IPS-18a (cell line): ENCODE measurements at regions not wholly inside any gene's neighbourhood (a gene's known extent, or its start where the extent isn't known, plus 50 kb on each side); places are given as distances from the start of the nearest gene placed in this dataset.

ENCODE experiments used
- H3K27ac ChIP-seq: one replicate; pipeline ENCODE4 v1.5.1; 2013; ENCODE audit warnings: low read length
- H3K27me3 ChIP-seq: one replicate; pipeline ENCODE4 v1.6.1; 2013; ENCODE audit warnings: mild to moderate bottlenecking, low read length; ENCODE audit not compliant: control insufficient read depth, insufficient read depth
- H3K36me3 ChIP-seq: one replicate; pipeline ENCODE4 v1.6.1; 2013; ENCODE audit warnings: low read depth, low read length; ENCODE audit not compliant: control insufficient read depth
- H3K4me1 ChIP-seq: one replicate; pipeline ENCODE4 v1.6.1; 2013; ENCODE audit warnings: low read depth, low read length; ENCODE audit not compliant: control insufficient read depth
- H3K4me3 ChIP-seq: one replicate; pipeline ENCODE4 v1.5.1; 2013; ENCODE audit warnings: low read length
- H3K9ac ChIP-seq: one replicate; pipeline ENCODE4 v1.6.1; 2013; ENCODE audit warnings: mild to moderate bottlenecking, low read length, moderate library complexity
- H3K9me3 ChIP-seq: one replicate; pipeline ENCODE4 v1.6.1; 2013; ENCODE audit warnings: low read depth, low read length; ENCODE audit not compliant: control insufficient read depth

GRCh38 chr6:71035871-71036270, 79.0 kb upstream of the B3GAT2 start:
- Histone ChIP-seq H3K9ac (no peak overlapping the region), H3K4me1 (no peaks in the 10 kb centered on the region), H3K4me3 (no peak overlapping the region), H3K27ac (no peak overlapping the region), H3K36me3 (no peaks in the 10 kb centered on the region), H3K9me3 (no peaks in the 10 kb centered on the region), H3K27me3 (no peaks in the 10 kb centered on the region)

- no peaks in the 10 kb centered on the region for H3K4me1 ChIP-seq
- H3K9ac ChIP-seq, result no peak overlapping the region
- H3K36me3 ChIP-seq, result no peaks in the 10 kb centered on the region
- H3K27me3 ChIP-seq, result no peaks in the 10 kb centered on the region
- H3K9me3 ChIP-seq, result no peaks in the 10 kb centered on the region
- no peak overlapping the region for H3K27ac ChIP-seq
- H3K4me3 ChIP-seq, result no peak overlapping the region
Observed at GRCh38 chr6:71038711-71039344, 82.0 kb upstream of the B3GAT2 start.

- Histone ChIP-seq H3K9me3 (no peaks in the 10 kb centered on the region), H3K9ac (no peak overlapping the region), H3K27ac (no peak overlapping the region), H3K4me1 (no peaks in the 10 kb centered on the region), H3K4me3 (no peak overlapping the region), H3K36me3 (no peaks in the 10 kb centered on the region), H3K27me3 (no peaks in the 10 kb centered on the region)
Observed at GRCh38 chr6:71040043-71040442, 83.2 kb upstream of the B3GAT2 start.

GRCh38 chr6:71040841-71041240, 84.0 kb upstream of the B3GAT2 start:
- Histone ChIP-seq H3K4me1 (no peaks in the 10 kb centered on the region), H3K9ac (no peak overlapping the region), H3K9me3 (no peaks in the 10 kb centered on the region), H3K27ac (no peak overlapping the region), H3K27me3 (no peaks in the 10 kb centered on the region), H3K4me3 (no peak overlapping the region), H3K36me3 (no peaks in the 10 kb centered on the region)

GRCh38 chr6:71043902-71044301, 87.0 kb upstream of the B3GAT2 start:
- no peak overlapping the region for H3K9ac ChIP-seq
- no peak overlapping the region for H3K4me3 ChIP-seq
- H3K27ac ChIP-seq, result no peak overlapping the region
- H3K27me3 ChIP-seq, result no peaks in the 10 kb centered on the region
- H3K9me3 ChIP-seq, result no peaks in the 10 kb centered on the region
- no peaks in the 10 kb centered on the region for H3K4me1 ChIP-seq
- no peaks in the 10 kb centered on the region for H3K36me3 ChIP-seq

GRCh38 chr6:71044753-71045152, 87.9 kb upstream of the B3GAT2 start:
- no peaks in the 10 kb centered on the region for H3K36me3 ChIP-seq
- H3K4me3 ChIP-seq, result no peak overlapping the region
- no peaks in the 10 kb centered on the region for H3K27me3 ChIP-seq
- no peak overlapping the region for H3K9ac ChIP-seq
- no peak overlapping the region for H3K27ac ChIP-seq
- no peaks in the 10 kb centered on the region for H3K4me1 ChIP-seq
- H3K9me3 ChIP-seq, result no peaks in the 10 kb centered on the region

GRCh38 chr6:71045296-71045695, 88.4 kb upstream of the B3GAT2 start:
- Histone ChIP-seq H3K4me3 (no peak overlapping the region), H3K9me3 (no peaks in the 10 kb centered on the region), H3K4me1 (no peaks in the 10 kb centered on the region), H3K27ac (no peak overlapping the region), H3K27me3 (no peaks in the 10 kb centered on the region), H3K9ac (no peak overlapping the region), H3K36me3 (no peaks in the 10 kb centered on the region)

- H3K9me3 ChIP-seq, result no peaks in the 10 kb centered on the region
- H3K36me3 ChIP-seq, result no peaks in the 10 kb centered on the region
- no peak overlapping the region for H3K9ac ChIP-seq
- no peaks in the 10 kb centered on the region for H3K27me3 ChIP-seq
- H3K4me1 ChIP-seq, result no peaks in the 10 kb centered on the region
- H3K4me3 ChIP-seq, result no peak overlapping the region
- H3K27ac ChIP-seq, result no peak overlapping the region
Observed at GRCh38 chr6:71047417-71047816, 90.6 kb upstream of the B3GAT2 start.

GRCh38 chr6:71048320-71049164, 91.7 kb upstream of the B3GAT2 start:
- H3K4me1 ChIP-seq, result no peaks in the 10 kb centered on the region
- no peaks in the 10 kb centered on the region for H3K27me3 ChIP-seq
- no peaks in the 10 kb centered on the region for H3K36me3 ChIP-seq
- H3K9ac ChIP-seq, result no peak overlapping the region
- no peak overlapping the region for H3K27ac ChIP-seq
- no peak overlapping the region for H3K4me3 ChIP-seq
- H3K9me3 ChIP-seq, result no peaks in the 10 kb centered on the region

- Histone ChIP-seq H3K9me3 (no peaks in the 10 kb centered on the region), H3K4me3 (no peak overlapping the region), H3K27me3 (no peaks in the 10 kb centered on the region), H3K9ac (no peak overlapping the region), H3K4me1 (no peaks in the 10 kb centered on the region), H3K36me3 (no peaks in the 10 kb centered on the region), H3K27ac (no peak overlapping the region)
Observed at GRCh38 chr6:71049198-71049770, 92.4 kb upstream of the B3GAT2 start.

- no peak overlapping the region for H3K27ac ChIP-seq
- no peaks in the 10 kb centered on the region for H3K4me1 ChIP-seq
- H3K9ac ChIP-seq, result no peak overlapping the region
- H3K36me3 ChIP-seq, result no peaks in the 10 kb centered on the region
- no peaks in the 10 kb centered on the region for H3K9me3 ChIP-seq
- H3K27me3 ChIP-seq, result no peaks in the 10 kb centered on the region
- no peak overlapping the region for H3K4me3 ChIP-seq
Observed at GRCh38 chr6:71053475-71053874, 96.6 kb upstream of the B3GAT2 start.
